ENCODE measurements at regions not wholly inside any gene's neighbourhood (a gene's known extent, or its start where the extent isn't known, plus 50 kb on each side); places are given as distances from the start of the nearest gene placed in this dataset.

DNA sequence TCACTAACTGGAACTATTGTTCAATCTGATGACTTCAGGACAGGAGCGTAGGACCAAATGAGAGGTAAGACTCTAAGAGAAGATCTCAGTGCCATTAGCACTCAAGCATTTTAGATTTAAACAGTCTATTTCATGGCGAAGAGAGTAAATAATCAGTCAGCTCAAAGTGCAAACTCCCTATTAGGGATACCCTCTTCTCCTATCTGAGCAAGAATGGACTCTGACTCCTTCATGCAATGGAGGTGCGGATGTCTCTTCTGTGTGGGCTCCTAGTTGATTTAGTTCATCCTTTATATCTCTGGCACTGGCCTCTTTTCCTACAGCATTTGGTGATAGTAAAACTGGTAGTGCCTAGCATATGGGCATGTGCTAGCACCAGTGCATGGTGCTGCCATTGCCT lies 144.6 kb downstream of the SMC2 start:
- POLR2A ChIA-PET: no interaction called here
- no peak for DNase-seq (ENCODE audit: low read depth, low spot score)
- TF ChIP-seq, protein P1, sequence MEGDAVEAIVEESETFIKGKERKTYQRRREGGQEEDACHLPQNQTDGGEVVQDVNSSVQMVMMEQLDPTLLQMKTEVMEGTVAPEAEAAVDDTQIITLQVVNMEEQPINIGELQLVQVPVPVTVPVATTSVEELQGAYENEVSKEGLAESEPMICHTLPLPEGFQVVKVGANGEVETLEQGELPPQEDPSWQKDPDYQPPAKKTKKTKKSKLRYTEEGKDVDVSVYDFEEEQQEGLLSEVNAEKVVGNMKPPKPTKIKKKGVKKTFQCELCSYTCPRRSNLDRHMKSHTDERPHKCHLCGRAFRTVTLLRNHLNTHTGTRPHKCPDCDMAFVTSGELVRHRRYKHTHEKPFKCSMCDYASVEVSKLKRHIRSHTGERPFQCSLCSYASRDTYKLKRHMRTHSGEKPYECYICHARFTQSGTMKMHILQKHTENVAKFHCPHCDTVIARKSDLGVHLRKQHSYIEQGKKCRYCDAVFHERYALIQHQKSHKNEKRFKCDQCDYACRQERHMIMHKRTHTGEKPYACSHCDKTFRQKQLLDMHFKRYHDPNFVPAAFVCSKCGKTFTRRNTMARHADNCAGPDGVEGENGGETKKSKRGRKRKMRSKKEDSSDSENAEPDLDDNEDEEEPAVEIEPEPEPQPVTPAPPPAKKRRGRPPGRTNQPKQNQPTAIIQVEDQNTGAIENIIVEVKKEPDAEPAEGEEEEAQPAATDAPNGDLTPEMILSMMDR (IDR thresholded peaks at IDR 0.05; ENCODE audit: insufficient read depth, low read length, missing control alignments): no peak
- H3K4me3 ChIP-seq (ENCODE audit: low read depth, low read length): no peak overlapping the region
- CTCF ChIA-PET: no interaction called here

DNA sequence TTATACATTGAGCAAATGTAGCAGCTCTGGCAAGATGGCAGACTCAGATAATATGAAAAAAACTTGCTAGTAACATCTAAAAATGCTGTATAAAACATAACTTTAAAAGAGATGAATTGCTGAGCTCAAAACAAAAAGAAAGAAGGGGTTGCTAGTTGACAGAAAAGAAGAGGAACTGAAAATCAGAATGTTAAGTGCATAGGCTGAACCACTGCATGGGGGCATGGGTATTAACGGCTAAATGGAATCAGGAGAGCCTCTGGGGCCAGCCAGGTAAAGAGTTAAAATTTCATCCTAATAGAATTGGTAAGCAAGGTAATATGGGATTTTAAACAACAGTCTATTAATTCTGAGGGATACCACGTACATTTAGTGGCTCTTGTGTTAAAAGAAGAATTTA lies 146.8 kb downstream of the SMC2 start:
- no peak overlapping the region for H3K4me3 ChIP-seq (ENCODE audit: low read depth, low read length)
- ChIA-PET POLR2A (no interaction called here), CTCF (no interaction called here)
- no peak for DNase-seq (ENCODE audit: low read depth, low spot score)
- TF ChIP-seq, protein P1 (IDR thresholded peaks at IDR 0.05; ENCODE audit: insufficient read depth, low read length, missing control alignments): no peak

DNA sequence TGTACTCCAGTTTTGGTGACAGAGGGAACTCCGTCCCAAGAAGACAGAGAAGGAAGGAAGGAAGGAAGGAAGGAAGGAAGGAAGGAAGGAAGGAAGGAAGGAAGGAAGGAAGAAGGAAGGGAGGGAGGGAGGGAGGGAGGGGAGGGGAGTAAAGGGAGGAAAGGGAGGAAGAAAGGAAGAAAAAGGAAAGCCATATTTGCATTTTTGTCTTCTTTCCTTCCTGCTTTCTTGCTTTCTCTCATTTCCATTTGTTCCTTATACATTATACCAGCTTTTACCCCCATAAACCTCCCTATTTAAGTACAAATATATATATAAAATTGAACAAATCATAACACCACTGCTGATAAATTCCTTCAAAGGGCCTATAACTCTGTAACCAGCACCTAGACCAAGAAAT lies 151.8 kb downstream of the SMC2 start:
- ChIA-PET POLR2A (no interaction called here), CTCF (no interaction called here)
- DNase-seq (ENCODE audit: low read depth, low spot score): no peak
- H3K4me3 ChIP-seq (ENCODE audit: low read depth, low read length): no peak overlapping the region
- TF ChIP-seq, protein P1 (IDR thresholded peaks at IDR 0.05; ENCODE audit: insufficient read depth, low read length, missing control alignments): no peak

DNA sequence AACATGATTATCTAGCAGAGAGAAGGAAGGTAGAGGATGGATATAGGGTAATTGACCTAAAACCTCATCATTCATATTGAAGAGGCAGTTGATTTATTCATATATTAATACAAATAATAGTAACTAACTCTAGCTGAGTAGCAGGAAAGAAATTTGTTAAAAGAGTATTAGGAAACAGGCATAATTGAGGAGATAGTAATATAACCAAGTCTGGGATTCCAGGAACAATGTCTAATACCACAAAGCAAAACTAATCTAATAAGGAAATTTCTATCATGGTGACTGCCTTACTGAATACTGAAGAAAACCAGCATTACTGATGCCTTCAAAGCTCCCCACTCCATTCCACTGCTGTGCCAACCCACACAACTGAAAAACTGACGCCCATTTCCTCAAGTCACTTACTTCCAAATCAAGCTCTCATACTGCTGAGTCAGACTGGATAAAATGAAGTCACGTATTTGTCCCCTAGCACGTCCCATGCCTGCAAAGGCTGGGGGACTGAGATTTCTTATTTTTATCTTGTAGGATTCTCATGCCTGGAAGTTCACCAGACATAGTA lies 153.9 kb downstream of the SMC2 start:
- CTCF ChIA-PET: no interaction called here

DNA sequence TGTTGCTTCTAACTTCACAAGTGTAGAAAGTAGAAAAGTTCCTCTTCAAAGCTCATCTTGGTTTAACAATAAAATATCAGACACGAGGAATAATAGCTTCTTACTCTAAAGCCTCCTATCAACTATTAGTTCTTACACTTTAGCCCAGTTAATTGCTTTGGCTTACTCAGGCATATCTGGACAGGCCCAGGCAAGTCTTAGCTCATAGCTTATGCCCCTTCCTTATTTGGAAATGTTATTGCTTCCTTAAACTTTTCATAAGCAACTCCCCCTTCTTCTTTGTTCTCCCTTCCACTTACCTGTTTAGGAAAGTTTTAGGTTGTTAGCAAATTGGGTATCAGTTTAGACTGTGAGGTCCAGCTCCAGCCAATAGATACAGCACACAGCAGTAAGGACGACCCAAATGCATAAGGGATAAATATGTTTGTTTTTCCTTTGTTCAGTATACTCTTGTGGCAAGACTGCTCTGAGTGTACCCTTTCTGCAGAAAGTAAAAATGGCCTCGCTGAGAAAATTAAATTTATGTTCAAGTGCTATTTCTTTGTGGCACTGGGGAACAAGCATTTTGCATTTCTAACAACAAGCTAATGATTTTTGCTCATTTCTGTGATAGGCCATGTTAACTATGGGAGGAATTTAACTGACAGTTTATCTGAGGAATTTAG lies 162.1 kb downstream of the SMC2 start:
- TF ChIP-seq, protein P1 (IDR thresholded peaks at IDR 0.05; ENCODE audit: insufficient read depth, low read length, missing control alignments): no peak
- no peak for DNase-seq (ENCODE audit: low read depth, low spot score)
- CTCF ChIA-PET: no interaction called here
- no peak overlapping the region for H3K4me3 ChIP-seq (ENCODE audit: low read depth, low read length)
- POLR2A ChIA-PET: no interaction called here

More for the DNA sequence above, 153.9 kb downstream of the SMC2 start:
- no peak for DNase-seq (ENCODE audit: low read depth, low spot score)
- POLR2A ChIA-PET: no interaction called here
- TF ChIP-seq, protein P1 (IDR thresholded peaks at IDR 0.05; ENCODE audit: insufficient read depth, low read length, missing control alignments): no peak
- H3K4me3 ChIP-seq (ENCODE audit: low read depth, low read length): no peak overlapping the region

DNA sequence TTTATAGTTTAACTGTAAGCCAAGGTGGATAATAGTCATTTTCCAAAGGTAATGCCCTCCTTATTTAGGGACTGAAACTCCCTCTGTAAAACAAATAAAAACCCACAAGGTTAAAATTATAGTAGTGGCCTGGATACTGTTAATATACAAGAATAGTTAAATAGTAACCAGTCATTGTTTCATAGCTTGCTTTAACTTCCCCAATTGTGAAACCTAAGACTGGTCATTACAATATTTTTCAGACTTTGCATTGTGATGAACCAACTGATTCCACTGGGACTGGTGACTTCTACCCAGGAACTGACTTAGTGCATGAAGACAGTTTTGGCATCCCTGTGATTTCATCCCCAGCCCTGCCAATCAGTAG lies 162.6 kb downstream of the SMC2 start:
- TF ChIP-seq, protein P1 (IDR thresholded peaks at IDR 0.05; ENCODE audit: insufficient read depth, low read length, missing control alignments): no peak
- DNase-seq (ENCODE audit: low read depth, low spot score): no peak
- ChIA-PET CTCF (no interaction called here), POLR2A (no interaction called here)
- no peak overlapping the region for H3K4me3 ChIP-seq (ENCODE audit: low read depth, low read length)
